ENCODE measurements at regions not wholly inside any gene's neighbourhood (a gene's known extent, or its start where the extent isn't known, plus 50 kb on each side); places are given as distances from the start of the nearest gene placed in this dataset.

DNA sequence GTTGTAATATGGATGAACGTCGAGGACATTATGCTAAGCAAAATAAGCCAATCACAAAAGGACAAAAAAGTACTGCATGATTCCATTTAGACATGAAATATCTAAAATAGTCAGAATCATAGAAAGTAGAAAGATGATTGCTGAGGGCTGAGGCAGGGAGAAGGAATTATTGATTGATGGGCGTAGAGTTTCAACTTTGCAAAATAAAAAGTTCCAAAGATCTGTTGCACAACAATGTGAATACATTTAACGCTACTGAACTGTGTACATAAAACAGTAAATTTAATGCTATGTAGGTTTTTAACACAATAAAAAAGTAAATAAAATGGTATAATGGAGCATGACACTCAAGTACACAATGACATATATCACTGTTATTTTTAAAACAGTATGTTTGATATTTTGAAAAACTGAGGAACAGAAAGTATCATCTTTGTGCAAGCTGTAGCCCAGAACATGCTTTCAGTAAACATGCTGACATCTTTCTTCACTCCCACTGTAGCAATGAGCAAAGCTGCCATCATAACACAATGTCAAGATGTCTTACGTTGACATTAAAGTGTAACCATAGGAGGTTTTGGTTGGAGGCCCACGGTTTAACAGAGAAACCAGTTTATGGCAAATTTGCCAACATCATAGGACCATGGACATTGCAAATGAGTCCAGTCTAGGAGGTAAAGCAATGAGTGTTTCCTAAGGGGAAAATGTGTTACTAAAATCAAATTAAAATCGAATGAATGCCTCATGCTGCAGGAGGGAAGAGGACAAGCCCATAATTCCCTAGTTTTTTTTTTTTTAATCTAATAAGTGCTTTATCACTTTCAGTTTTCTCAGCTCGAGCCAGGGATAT lies 125.8 kb upstream of the SGCD start:
- no peak for FAIRE-seq
- intact Hi-C loops (cut with micrococcal nuclease) = no loop called here
- H3K27ac ChIP-seq (ENCODE audit: extremely low read depth, low read depth, low read length) = no peak overlapping the region
- H2AFZ ChIP-seq (ENCODE audit: low read depth, low read length) = no peak overlapping the region
- no peak overlapping the region for H3K4me3 ChIP-seq
- no peak for ATAC-seq
- TF ChIP-seq LEF1 (IDR thresholded peaks at IDR 0.05) = no peak
- TF ChIP-seq ZFP1 (CRISPR knock-in tag; IDR thresholded peaks at IDR 0.05) = no peak
- TF ChIP-seq, protein P1, sequence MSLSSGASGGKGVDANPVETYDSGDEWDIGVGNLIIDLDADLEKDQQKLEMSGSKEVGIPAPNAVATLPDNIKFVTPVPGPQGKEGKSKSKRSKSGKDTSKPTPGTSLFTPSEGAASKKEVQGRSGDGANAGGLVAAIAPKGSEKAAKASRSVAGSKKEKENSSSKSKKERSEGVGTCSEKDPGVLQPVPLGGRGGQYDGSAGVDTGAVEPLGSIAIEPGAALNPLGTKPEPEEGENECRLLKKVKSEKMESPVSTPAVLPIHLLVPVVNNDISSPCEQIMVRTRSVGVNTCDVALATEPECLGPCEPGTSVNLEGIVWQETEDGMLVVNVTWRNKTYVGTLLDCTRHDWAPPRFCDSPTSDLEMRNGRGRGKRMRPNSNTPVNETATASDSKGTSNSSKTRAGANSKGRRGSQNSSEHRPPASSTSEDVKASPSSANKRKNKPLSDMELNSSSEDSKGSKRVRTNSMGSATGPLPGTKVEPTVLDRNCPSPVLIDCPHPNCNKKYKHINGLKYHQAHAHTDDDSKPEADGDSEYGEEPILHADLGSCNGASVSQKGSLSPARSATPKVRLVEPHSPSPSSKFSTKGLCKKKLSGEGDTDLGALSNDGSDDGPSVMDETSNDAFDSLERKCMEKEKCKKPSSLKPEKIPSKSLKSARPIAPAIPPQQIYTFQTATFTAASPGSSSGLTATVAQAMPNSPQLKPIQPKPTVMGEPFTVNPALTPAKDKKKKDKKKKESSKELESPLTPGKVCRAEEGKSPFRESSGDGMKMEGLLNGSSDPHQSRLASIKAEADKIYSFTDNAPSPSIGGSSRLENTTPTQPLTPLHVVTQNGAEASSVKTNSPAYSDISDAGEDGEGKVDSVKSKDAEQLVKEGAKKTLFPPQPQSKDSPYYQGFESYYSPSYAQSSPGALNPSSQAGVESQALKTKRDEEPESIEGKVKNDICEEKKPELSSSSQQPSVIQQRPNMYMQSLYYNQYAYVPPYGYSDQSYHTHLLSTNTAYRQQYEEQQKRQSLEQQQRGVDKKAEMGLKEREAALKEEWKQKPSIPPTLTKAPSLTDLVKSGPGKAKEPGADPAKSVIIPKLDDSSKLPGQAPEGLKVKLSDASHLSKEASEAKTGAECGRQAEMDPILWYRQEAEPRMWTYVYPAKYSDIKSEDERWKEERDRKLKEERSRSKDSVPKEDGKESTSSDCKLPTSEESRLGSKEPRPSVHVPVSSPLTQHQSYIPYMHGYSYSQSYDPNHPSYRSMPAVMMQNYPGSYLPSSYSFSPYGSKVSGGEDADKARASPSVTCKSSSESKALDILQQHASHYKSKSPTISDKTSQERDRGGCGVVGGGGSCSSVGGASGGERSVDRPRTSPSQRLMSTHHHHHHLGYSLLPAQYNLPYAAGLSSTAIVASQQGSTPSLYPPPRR (CRISPR knock-in tag; IDR thresholded peaks at IDR 0.05; ENCODE audit: borderline replicate concordance) = no peak
- TF ChIP-seq ARID3B (CRISPR knock-in tag; IDR thresholded peaks at IDR 0.05; ENCODE audit: borderline replicate concordance) = no peak
- TF ChIP-seq TCF15 (CRISPR knock-in tag; IDR thresholded peaks at IDR 0.05) = no peak
- in situ Hi-C loops (cut with MboI) = no loop called here
- no peaks in the 10 kb centered on the region for H3K36me3 ChIP-seq (ENCODE audit: control insufficient read depth, insufficient read depth, low read length)
- BruUV-seq (replicated peaks) = no TSS peak
- DNase-seq (ENCODE audit: extremely low read depth in 1 of 4, low spot score in 3 of 4) = no peak
- no peak overlapping the region for H3K9ac ChIP-seq (ENCODE audit: insufficient read depth in 1 of 2, low read depth in 2 of 2, low read length in 2 of 2)
- H3K79me2 ChIP-seq (ENCODE audit: control insufficient read depth, insufficient read depth, low read length) = no peaks in the 10 kb centered on the region
- no peak overlapping the region for H3K4me2 ChIP-seq (ENCODE audit: insufficient read depth, low read length)
- no peaks in the 10 kb centered on the region for H3K4me1 ChIP-seq (replicated peaks in 1 of 2; ENCODE audit: control insufficient read depth in 2 of 2, insufficient read depth in 2 of 2, low read length in 2 of 2)
- H3K9me3 ChIP-seq (replicated peaks; ENCODE audit: control insufficient read depth, insufficient read depth, low read depth, low read length) = no peaks in the 10 kb centered on the region
- no peaks in the 10 kb centered on the region for H3K27me3 ChIP-seq (ENCODE audit: control insufficient read depth in 2 of 2, insufficient read depth in 2 of 2, low read length in 2 of 2)
- CTCF ChIA-PET (ENCODE audit: low intra/inter-chr PET ratio) = no interaction called here
- no peaks in the 10 kb centered on the region for H3K9me1 ChIP-seq (ENCODE audit: control insufficient read depth, insufficient read depth, low read length)
- POLR2A ChIA-PET = no interaction called here
- no peaks in the 10 kb centered on the region for H4K20me1 ChIP-seq (replicated peaks; ENCODE audit: control insufficient read depth, insufficient read depth, low read length)
- 2% methylated on average over 8 of the region's 8 CpGs for WGBS (ENCODE audit: insufficient coverage, low coverage, missing lambda C conversion rate)
